Muscle of leg (tissue), 3 donors: ENCODE measurements at regions not wholly inside any gene's neighbourhood (a gene's known extent, or its start where the extent isn't known, plus 50 kb on each side); places are given as distances from the start of the nearest gene placed in this dataset.

ENCODE experiments used
- DNase-seq: peaks from one replicate; pipeline ENCODE4 v3.0.0; 2013
- H3K27ac ChIP-seq: one replicate; pipeline ENCODE4 v1.5.1; 2013; ENCODE audit warnings: mild to moderate bottlenecking, low read length, control low read depth
- H3K27me3 ChIP-seq: one replicate; pipeline ENCODE4 v1.6.1; 2013; ENCODE audit warnings: low read length; ENCODE audit not compliant: control insufficient read depth, insufficient read depth
- H3K36me3 ChIP-seq: one replicate; pipeline ENCODE4 v1.6.1; 2013; ENCODE audit warnings: low read length; ENCODE audit not compliant: control insufficient read depth, insufficient read depth
- H3K4me1 ChIP-seq: one replicate; pipeline ENCODE4 v1.6.1; 2013; ENCODE audit warnings: low read length; ENCODE audit not compliant: control insufficient read depth, insufficient read depth
- H3K4me3 ChIP-seq: one replicate; pipeline ENCODE4 v1.5.1; 2013; ENCODE audit warnings: low read length, control low read depth
- H3K9me3 ChIP-seq: replicated peaks from 2 replicates; pipeline ENCODE4 v1.6.1; 2013; ENCODE audit warnings: low read depth, low read length; ENCODE audit not compliant: control insufficient read depth
- WGBS: methylation state at CpG from one replicate; pipeline ENCODE4 v1.1.5; 2013; ENCODE audit warnings: missing lambda C conversion rate; ENCODE audit not compliant: insufficient coverage; 5-methylcytosine and 5-hydroxymethylcytosine counted together

GRCh38 chr7:106807474-106807873 is 57.6 kb upstream of the PIK3CG start:
- DNase-seq, result no peak
- Histone ChIP-seq H3K27ac (no peak overlapping the region), H3K9me3 (no peaks in the 10 kb centered on the region), H3K27me3 (no peaks in the 10 kb centered on the region), H3K4me1 (no peaks in the 10 kb centered on the region), H3K36me3 (no peaks in the 10 kb centered on the region), H3K4me3 (no peak overlapping the region)
- WGBS, result no CpG with 5 or more reads among the region's 4 CpGs

- H3K9me3 ChIP-seq, result no peaks in the 10 kb centered on the region
- 94% methylated on average over 8 of the region's 9 CpGs for WGBS
- no peaks in the 10 kb centered on the region for H3K27me3 ChIP-seq
- H3K4me1 ChIP-seq, result no peaks in the 10 kb centered on the region
- no peak for DNase-seq
- no peak overlapping the region for H3K27ac ChIP-seq
- H3K36me3 ChIP-seq, result no peaks in the 10 kb centered on the region
- no peak overlapping the region for H3K4me3 ChIP-seq
Observed at GRCh38 chr7:106808967-106809635, 56.0 kb upstream of the PIK3CG start.

GRCh38 chr7:106811472-106811871 is 53.6 kb upstream of the PIK3CG start:
- no CpG with 5 or more reads among the region's 3 CpGs for whole genome bisulfite sequencing
- no peak for DNase-seq

GRCh38 chr7:106812027-106812643 is 52.9 kb upstream of the PIK3CG start:
- WGBS, result 38% methylated on average over 2 of the region's 4 CpGs
- H3K27me3 ChIP-seq, result no peaks in the 10 kb centered on the region
- H3K9me3 ChIP-seq, result no peaks in the 10 kb centered on the region
- no peak overlapping the region for H3K27ac ChIP-seq
- H3K36me3 ChIP-seq, result no peaks in the 10 kb centered on the region
- H3K4me3 ChIP-seq, result no peak overlapping the region
- H3K4me1 ChIP-seq, result no peaks in the 10 kb centered on the region
- DNase-seq, result peak; percentile 51

More at GRCh38 chr7:106811472-106811871, 53.6 kb upstream of the PIK3CG start:
- no peaks in the 10 kb centered on the region for H3K27me3 ChIP-seq
- H3K36me3 ChIP-seq, result no peaks in the 10 kb centered on the region
- no peaks in the 10 kb centered on the region for H3K4me1 ChIP-seq
- no peaks in the 10 kb centered on the region for H3K9me3 ChIP-seq
- H3K4me3 ChIP-seq, result no peak overlapping the region
- no peak overlapping the region for H3K27ac ChIP-seq

- H3K4me1 ChIP-seq, result no peaks in the 10 kb centered on the region
- no peaks in the 10 kb centered on the region for H3K27me3 ChIP-seq
- no peak overlapping the region for H3K4me3 ChIP-seq
- no peaks in the 10 kb centered on the region for H3K36me3 ChIP-seq
- no peak for DNase-seq
- H3K9me3 ChIP-seq, result no peaks in the 10 kb centered on the region
- no peak overlapping the region for H3K27ac ChIP-seq
- WGBS, result 50% methylated on average over 1 of the region's 6 CpGs
Observed at GRCh38 chr7:106813705-106814305, 51.3 kb upstream of the PIK3CG start.

- no peak for DNase-seq
- no peak overlapping the region for H3K4me3 ChIP-seq
- no peaks in the 10 kb centered on the region for H3K9me3 ChIP-seq
- no peak overlapping the region for H3K27ac ChIP-seq
- WGBS, result 64% methylated on average over 5 of the region's 7 CpGs
- H3K36me3 ChIP-seq, result no peaks in the 10 kb centered on the region
- no peaks in the 10 kb centered on the region for H3K27me3 ChIP-seq
- H3K4me1 ChIP-seq, result no peaks in the 10 kb centered on the region
Observed at GRCh38 chr7:106814887-106815286, 50.2 kb upstream of the PIK3CG start.
